ENCODE measurements at regions not wholly inside any gene's neighbourhood (a gene's known extent, or its start where the extent isn't known, plus 50 kb on each side); places are given as distances from the start of the nearest gene placed in this dataset.

- Histone ChIP-seq H3K27ac (peak overlapping the region; percentile 91 to 96 (median 94)), H3K4me3 (peak overlapping the region; percentile 62 to 86 (median 83)), H3K36me3 (no peaks in the 10 kb centered on the region), H3K4me1 (peaks cover 5 to 65% (median 24%) of the 10 kb centered on the region in 4 donors), H3K27me3 (no peaks in the 10 kb centered on the region), H3K9me3 (no peaks in the 10 kb centered on the region)
- in situ Hi-C loops (cut with MboI; ENCODE audit: low pct_ligation_motif_present in 1 of 4, low pct_unique_long_range_greater_than_20kb in 1 of 4, low sequenced_read_pairs in 3 of 4) (loop anchor here in 3 of 4 donors (10.0 to 25.0 kb wide), 3 partner anchors 87 to 830 kb away; partner anchors contain the start of genes RNASEH2B (in 1 of the 3) and TRIM13 (in 1 of the 3)), intact Hi-C loops (cut with DNase I; ENCODE audit: low total_unique reads) (loop anchor here (2.0 to 10.0 kb wide), 3 partner anchors 45 to 823 kb away; partner anchors contain the start of genes RNASEH2B and TRIM13)
- peak; percentile 99 for DNase-seq
- TF ChIP-seq POLR2A (IDR thresholded peaks at IDR 0.05) (peak; percentile 62), CTCF (IDR thresholded peaks at IDR 0.05) (peak in 2 of 5 experiments; percentile 7 to 33), POLR2AphosphoS5 (IDR thresholded peaks at IDR 0.05) (peak; percentile 74 to 88 (median 78)), EP300 (IDR thresholded peaks at IDR 0.05; ENCODE audit: low read depth) (no peak)
- 0% methylated on average over 12 to 49 of the region's 49 CpGs for WGBS, 2 donors (ENCODE audit: low coverage in 1 of 2)
Observed at GRCh38 chr13:50081679-50082425, 66.6 kb downstream of the KCNRG start.

- 1 to 3% methylated on average over 6 to 28 of the region's 28 CpGs for WGBS, 2 donors (ENCODE audit: low coverage in 1 of 2)
- peak overlapping the region; percentile 91 to 96 (median 94) for H3K27ac ChIP-seq
- TF ChIP-seq CTCF (IDR thresholded peaks at IDR 0.05), result peak in 1 of 5 experiments; percentile 10
- no peak for TF ChIP-seq EP300 (IDR thresholded peaks at IDR 0.05; ENCODE audit: low read depth)
- TF ChIP-seq POLR2A (IDR thresholded peaks at IDR 0.05), result no peak
- peak in 2 of 3 donors; percentile 29 to 48 for TF ChIP-seq POLR2AphosphoS5 (IDR thresholded peaks at IDR 0.05)
- in situ Hi-C loops (cut with MboI; ENCODE audit: low pct_ligation_motif_present in 1 of 4, low pct_unique_long_range_greater_than_20kb in 1 of 4, low sequenced_read_pairs in 3 of 4), result loop anchor here in 3 of 4 donors (10.0 to 25.0 kb wide), 3 partner anchors 88 to 830 kb away; partner anchors contain the start of genes RNASEH2B (in 1 of the 3) and TRIM13 (in 1 of the 3)
- H3K4me3 ChIP-seq, result peak overlapping the region; percentile 2 to 86 (median 72)
- intact Hi-C loops (cut with DNase I; ENCODE audit: low total_unique reads), result loop anchor here (10.0 kb wide), 1 partner anchor 822 kb away; the partner anchor contains the start of gene RNASEH2B
- H3K9me3 ChIP-seq, result no peaks in the 10 kb centered on the region
- peaks cover 0 to 57% (median 23%) of the 10 kb centered on the region in 4 donors for H3K4me1 ChIP-seq
- no peaks in the 10 kb centered on the region for H3K27me3 ChIP-seq
- peak; percentile 91 for DNase-seq
- H3K36me3 ChIP-seq, result no peaks in the 10 kb centered on the region
Observed at GRCh38 chr13:50082426-50083281, 67.4 kb downstream of the KCNRG start.

GRCh38 chr13:50085063-50085462, 69.8 kb downstream of the KCNRG start:
- in situ Hi-C loops (cut with MboI; ENCODE audit: low pct_ligation_motif_present in 1 of 4, low pct_unique_long_range_greater_than_20kb in 1 of 4, low sequenced_read_pairs in 3 of 4), result loop anchor here in 3 of 4 donors (10.0 to 25.0 kb wide), 3 partner anchors 90 to 827 kb away; partner anchors contain the start of genes RNASEH2B (in 1 of the 3) and TRIM13 (in 1 of the 3)
- H3K27me3 ChIP-seq, result no peaks in the 10 kb centered on the region
- H3K9me3 ChIP-seq, result no peaks in the 10 kb centered on the region
- TF ChIP-seq EP300 (IDR thresholded peaks at IDR 0.05; ENCODE audit: low read depth) (no peak), CTCF (IDR thresholded peaks at IDR 0.05) (peak; percentile 60 to 75 (median 65))
- WGBS, 2 donors (ENCODE audit: low coverage in 1 of 2), result 2 to 3% methylated on average over 4 of the region's 4 CpGs
- H3K4me1 ChIP-seq, result peaks cover 0 to 41% (median 17%) of the 10 kb centered on the region in 4 donors
- intact Hi-C loops (cut with DNase I; ENCODE audit: low total_unique reads), result loop anchor here (5.0 to 10.0 kb wide), 2 partner anchors 820 to 1702 kb away; partner anchors contain the start of gene RNASEH2B
- H3K4me3 ChIP-seq, result no peak overlapping the region
- no peaks in the 10 kb centered on the region for H3K36me3 ChIP-seq
- DNase-seq, result no peak
- H3K27ac ChIP-seq, result peak overlapping the region in 1 of 4 donors; percentile 25

Data from transverse colon (tissue), 4 donors.